NCI-H2107 (cell line): ENCODE measurements at regions not wholly inside any gene's neighbourhood (a gene's known extent, or its start where the extent isn't known, plus 50 kb on each side); places are given as distances from the start of the nearest gene placed in this dataset.
"Not testable (repeated sequence)": the region's sequence is repeated elsewhere in the genome, so short reads cannot be mapped to it uniquely, and the experiment has no call there.

ENCODE experiments used
- DNase-seq: peaks from one replicate; lab custom pipeline; 2025; lab: John Stamatoyannopoulos, UW

DNA sequence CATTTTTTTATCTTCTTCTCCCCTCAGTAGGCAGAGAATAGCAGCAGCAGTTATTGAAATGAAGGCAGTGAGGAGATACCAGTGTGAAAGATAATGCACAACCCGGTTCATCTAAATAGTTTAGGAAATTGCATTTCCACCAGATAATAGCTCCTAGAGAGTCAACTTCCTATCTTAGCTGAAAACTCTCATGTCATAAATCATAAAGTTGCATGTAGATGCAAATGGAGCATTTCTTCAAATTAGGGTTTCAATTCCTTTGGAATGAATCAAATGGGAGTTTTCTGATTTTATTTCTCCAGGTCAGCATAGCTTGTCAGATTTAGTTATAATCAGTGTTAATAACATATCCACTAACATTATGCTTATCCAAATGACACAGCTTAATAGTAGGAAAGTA lies 335.3 kb downstream of the CNTNAP4 start:
- no peak for DNase-seq

DNA sequence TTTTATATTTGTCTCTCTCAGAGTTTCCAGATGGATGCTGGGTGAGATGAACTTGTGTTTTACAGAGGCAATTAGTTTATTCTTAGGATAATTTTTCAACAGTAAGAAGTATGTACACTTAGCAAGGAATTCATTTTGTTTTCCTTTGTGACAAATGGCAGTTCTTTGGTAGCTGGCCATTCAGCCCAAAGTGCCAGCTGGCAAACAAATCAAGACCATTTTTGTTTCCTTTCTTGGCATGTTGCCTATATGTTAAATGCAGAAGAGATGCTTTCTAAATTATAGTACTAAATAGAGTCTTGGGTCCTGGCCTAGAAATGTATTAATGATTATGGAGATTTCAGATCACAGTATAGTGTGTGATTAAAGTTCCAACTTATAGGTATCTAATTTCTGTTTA lies 337.1 kb downstream of the CNTNAP4 start:
- DNase-seq: no peak

DNA sequence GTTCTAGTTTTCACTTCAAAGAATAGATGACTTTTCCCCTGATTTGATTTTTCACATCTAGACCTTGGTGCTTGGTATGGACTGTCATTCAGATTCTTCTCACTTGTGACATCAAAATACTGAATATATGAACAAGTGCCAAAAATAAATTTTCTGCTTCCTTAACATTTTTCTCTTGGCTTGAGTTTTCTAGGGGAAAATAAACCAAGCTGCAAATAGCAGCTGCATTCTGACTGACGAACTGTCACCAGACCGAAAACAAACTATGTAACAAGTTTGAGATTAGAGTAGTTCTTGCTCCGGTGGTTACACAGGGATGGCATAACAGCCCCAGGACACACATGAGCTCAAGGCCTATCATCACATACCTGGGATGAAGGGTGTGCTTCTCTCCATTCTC lies 345.7 kb downstream of the CNTNAP4 start:
- no peak for DNase-seq

DNA sequence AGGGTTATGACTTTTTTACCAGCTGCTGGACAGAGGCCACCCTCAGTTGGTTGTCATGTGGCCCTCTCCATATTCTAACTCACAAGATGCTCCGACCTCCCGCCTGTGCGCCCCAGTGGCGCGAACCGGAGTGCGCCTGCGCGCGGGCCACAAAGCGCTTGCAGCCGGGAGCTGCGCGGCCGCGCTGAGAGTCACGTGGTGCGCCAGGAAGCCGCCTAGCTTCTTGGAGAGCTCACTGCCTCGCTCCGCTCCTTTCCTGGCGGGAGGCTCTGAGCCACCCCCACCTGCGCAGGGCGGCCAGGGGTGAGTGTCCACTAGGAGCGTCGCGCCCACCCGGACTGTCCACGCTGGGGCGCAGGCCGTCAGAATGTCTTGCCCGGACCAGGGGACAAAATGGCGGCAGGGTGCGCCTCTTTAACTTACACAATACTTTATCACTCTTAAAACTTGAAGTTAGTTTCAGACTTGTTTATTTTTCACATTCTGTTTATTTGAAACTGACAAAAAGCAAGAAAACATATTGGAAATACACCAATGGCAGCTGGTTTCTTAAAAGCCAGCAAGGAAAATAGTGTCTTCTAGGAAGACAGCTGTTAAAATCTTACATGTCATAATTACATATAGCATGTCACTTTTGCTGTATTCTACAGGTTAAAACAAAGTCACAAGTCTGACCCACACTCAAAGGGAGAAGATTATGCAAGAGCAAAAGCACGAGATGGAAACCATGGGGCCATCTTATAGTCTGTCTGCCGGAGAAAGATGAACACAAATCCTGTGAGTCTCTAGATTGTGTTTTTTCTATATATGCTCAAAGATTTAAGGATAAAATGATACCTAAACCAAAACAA lies 357.9 kb downstream of the CNTNAP4 start:
- no peak for DNase-seq

DNA sequence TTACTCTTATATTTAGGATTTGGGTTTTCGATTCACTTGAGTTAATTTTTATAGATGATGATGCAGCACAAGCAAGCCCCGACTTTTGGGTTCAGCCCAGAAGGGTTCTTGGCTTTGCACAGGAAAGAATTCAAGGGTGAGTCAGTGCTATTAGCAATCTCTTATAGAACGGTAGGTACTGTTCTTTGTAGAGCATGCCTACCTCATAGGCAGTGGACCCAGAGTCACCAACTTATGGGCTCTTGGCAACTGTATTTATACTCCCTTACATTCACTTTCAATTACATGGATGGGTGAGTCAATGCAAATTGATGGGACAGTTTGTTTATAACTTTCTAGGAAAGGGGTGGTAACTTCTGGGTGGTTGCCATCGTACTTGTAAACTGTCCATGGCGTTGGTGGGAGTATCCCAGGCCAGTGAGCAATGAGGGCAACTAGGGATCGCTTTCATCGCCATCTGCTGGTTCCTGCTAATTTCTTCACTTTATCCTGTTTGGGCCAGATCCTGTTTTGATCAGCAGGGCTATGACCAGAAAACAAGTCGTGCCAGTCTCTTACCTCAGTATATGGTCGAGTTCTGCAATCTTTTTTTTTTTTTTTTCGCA lies 362.6 kb downstream of the CNTNAP4 start:
- no peak for DNase-seq

DNA sequence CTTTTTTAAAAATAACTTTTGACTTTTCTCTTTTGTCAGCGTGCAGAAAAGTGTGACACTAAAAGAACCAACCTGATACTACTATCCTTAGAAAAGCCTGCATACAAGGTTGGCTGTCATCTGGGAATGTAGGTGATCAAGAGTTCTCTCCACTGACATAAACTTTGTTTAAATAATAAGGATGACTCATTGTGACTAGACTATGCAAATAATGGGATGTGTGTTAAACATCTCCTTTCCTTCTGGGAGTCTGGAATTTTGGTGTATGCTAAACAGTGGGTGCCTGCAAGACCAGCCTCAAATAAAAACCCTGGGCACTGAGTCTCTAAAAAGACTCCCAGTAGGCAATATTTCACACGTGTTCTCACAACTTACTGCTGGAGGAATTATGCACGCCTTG lies 373.4 kb downstream of the CNTNAP4 start:
- DNase-seq: no peak

DNA sequence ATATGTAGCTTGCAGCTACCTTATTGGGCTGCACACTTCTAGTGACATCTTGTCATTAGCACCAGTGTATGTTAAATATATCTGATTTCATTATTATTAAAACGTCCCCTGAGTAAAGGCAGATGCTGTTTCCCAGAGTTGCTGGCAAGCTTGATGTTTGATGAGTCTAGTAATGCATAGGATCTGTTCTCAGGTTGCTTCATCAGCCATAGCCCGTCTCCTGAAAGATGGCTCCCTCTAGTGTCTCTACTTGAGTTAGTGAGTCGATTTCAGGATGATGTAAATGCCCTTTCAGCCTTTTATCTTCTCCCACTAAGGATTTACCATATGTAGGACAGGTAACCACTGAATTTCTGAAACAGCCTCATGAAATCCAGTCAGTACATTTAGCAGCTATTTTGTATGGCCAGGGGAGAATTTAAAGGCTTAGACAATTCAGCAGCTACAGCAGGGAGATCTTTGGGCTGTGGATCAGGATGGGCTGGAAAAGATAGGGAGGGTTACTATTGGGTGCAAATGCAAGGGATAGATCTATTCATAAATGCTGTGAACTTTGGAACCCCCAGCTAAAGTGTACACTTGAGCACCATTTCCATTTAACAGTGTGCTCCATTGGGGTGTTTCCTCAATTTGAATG lies 376.3 kb downstream of the CNTNAP4 start:
- no peak for DNase-seq

DNA sequence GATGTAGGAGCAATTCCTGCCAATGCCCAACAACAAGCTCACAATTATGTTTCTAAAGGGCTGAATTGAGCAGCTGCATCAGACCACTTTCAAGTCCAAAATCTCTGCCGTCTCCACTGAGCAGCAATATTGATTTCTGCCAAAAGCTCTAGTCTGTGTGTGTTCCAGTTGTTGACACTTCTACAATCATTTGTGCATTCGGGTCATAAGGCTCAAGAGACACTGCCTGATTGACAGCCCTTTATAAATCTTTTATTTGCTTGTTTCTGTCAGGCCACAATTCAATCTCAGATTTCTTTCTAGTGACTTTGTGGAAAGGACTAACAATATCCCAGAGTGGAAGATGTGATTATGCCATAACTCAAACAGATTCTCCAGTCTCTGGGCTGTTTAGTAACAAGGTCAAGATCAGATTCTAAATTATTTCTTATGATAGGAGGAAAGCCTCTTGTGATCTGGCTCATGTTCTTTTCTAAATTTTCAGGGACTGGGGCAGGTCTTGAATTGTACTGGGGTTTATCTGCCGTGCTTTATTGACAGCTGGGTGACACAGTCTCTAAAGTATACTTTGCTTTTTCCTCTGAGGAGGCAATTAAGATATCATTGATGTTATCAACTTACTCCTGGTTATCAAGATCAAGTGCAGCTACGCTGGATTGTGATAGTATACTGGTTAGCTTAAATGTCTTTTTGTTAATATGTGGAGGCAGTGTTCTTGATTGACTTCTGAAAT lies 377.1 kb downstream of the CNTNAP4 start:
- no peak for DNase-seq

DNA sequence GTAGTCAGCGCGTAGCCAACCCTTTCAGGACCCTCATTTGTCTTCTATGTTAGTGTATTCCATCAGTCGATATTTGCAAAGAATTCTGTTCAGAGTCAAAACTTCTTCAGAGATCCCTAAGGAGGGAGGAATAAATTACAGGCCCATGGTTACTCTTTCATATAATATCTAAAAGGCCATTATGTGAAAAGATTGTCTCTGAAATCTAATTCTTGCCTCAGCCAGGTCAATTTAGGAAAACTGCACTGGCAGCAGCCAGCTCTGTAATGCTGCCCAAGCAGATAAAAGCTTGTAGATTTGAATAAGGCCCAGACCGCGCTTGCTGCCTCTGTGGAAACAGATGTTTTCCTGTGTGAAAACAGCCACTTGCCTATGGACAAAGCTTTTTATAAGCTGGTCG lies 379.8 kb downstream of the CNTNAP4 start:
- DNase-seq: no peak

DNA sequence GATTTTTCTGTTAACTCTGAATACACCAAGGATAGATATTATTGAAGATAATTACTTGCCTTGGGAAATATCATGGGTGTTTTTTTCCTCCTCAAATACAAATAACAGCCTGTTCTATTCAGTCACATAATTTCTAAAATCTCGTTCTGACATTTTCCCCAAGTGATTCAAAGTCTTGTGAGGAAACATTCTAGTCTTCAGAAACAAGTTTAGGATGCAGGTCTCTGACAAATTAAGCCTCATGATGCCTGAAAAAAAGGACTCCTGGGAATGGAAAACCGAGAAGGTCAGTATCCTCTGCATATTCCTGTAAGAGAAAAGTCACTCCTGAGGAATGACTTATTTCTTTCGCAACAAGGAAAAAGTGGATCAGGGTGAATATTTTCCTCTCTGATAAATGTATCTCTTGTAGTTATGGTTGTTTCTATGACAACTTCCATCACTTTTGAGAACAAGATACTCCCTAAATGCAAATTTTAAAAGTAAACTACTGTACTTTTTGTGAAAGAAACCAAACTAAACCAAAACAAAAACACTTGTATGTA lies 384.6 kb downstream of the CNTNAP4 start:
- DNase-seq: no peak

DNA sequence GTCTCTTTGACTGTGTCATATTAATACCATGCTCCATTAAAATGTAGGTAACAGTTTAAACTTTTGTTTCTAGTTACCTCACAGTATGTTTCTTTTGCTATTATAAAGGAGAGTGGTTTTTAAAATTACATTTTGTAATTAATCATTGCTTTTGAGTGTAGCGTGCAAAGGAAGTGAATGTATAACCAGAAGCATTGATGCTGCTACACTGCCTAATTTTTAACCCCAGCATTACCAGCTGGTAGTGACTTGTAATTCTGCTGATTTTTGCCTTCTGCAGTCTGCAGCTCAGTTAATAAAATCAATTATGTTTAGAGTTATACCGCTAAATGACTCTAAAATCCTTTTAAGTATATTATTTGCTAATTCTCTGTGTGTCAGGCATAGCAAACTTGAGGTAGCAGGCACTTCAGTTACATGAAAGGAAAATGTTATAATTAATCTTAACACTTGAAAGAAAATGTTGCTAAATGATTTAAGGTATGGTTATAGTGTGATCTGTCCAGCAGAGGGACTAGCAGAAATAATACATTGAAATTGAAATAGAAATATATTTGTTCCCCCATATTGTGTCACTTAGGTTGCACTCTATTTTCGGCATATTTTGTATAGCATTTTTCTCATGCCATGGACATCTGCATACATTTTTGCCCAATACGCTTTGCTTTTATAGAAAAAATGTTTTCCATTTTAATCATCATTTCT lies 388.5 kb downstream of the CNTNAP4 start:
- DNase-seq: no peak

DNA sequence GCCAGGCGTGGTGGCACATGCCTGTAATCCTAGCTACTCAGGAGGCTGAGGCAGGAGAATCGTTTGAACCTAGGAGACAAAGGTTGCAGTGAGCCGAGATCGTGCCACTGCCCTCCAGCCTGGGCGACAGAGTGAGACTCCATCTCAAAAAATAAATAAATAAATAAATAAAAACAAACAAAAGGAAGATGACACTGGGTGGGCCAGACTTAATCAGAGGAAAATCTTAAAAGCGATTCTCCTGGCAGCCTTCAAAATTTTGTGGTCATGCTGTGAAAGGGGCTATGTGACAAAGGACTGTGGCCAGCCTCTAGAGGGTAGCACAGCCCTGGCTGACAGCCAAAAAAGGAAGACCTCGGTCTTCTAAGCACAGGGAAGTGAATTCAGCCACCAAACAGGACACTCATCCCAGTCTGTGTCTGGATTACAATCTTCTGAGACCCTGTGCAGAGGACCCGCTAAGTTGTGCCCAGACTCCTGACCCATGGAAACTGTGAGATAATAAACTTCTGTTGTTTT lies 391.1 kb downstream of the CNTNAP4 start:
- no peak for DNase-seq

DNA sequence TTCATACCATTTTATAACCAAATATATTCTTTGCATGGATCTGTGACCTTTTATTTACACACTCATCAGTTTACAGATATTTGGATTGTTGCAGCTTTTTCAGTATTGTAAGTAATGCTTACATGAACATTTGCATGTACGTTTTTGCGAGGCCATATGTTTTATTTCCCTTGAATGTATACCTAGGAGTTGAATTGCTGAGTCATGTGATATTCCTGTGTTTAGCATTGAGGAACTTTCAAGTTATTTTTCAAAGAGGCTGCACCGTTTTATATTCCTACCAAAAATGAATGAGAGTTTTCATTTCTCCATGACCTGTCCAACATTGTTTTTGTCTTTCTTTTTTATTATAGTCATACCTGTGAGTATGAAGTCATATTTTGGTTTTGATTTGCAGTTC lies 392.1 kb downstream of the CNTNAP4 start:
- DNase-seq: no peak

DNA sequence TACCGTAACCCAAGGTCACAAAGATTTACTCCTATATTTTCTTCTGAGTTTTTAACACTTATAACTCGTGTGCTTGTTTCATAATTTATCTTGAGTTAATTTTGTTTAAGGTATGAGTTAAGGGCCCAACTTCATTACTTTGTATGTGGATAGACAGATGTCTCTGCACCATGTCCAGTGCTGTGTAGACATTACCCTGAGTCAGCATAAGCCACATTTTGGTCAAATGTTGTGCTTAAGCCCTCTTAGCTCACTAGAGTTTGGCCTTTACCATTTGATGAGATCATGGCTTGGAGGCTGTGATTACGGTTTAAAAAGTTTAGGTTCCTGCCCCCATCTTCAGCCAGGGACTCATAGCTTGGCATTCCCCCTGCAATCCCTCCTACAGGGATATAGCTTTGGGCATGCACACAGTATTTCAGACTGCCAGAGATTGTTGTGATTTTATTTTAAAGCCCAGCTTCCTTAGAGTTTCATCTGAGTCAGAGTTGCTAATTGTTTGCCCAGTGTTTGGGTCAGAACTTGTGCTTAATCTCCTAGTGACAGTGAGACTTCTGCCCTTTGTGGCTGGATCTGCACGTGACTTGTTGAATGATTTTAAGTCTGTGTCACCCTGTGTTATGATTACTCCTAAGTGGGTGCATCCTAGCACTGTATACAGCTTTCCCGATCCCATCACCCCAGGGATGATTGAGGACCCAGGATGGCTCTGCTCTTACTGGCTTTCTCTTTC lies 393.1 kb downstream of the CNTNAP4 start:
- DNase-seq: no peak

DNA sequence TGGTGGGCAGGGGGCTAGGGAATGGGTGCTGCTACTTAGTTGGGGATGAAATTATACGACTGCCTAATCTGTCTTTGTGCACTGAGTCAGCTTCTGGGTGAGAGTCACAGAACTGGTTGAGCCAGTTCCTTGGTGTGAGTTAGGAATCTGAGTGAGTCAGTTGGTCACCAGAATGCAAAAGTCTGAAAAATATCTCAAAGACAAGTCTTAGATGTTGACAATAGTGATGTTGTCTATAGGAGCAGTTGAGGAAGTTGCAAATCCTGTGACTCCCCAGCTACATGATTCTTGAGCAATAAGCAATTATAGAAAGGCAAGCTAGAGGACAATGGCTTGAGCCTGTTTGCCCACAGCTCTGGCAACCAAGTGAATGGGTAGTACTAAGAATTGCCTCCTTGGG lies 399.2 kb downstream of the CNTNAP4 start:
- no peak for DNase-seq

DNA sequence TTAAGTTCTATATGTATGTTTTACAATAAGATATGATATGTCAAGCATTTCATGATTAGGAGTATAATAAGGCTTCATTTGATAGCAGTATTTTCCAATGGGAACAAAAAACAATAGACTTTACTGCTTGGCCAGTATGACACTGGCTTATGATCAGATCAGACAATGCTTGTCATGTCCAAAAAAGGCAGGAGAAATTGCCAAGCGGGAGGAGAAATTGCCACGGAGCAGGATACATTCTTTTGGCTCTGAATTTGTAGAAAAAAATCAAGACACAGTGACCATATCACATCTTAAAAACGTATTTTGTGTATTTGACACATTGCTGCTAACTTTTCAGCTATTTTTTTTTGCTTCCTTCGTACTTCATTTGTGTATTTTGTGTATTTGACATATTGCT lies 404.1 kb downstream of the CNTNAP4 start:
- DNase-seq: no peak

DNA sequence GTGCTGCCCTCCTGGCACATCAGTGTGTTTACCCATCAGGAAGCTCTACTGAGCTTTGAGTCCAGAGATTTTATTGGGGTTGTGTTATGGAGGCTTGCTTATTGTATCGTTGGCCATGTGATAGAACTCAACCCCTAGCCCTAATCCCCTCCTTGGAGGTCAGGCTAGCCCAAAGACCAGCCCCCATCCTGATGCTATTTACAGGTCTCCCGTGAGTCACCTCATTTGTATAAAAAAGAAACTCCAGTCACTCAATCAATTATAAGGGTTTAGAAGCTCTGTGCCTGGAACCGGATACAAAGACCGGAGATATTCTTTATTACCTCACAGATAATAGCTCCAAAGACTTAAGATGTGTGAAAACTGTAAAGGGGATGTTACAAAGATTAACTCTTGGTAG lies 405.9 kb downstream of the CNTNAP4 start:
- DNase-seq: no peak

DNA sequence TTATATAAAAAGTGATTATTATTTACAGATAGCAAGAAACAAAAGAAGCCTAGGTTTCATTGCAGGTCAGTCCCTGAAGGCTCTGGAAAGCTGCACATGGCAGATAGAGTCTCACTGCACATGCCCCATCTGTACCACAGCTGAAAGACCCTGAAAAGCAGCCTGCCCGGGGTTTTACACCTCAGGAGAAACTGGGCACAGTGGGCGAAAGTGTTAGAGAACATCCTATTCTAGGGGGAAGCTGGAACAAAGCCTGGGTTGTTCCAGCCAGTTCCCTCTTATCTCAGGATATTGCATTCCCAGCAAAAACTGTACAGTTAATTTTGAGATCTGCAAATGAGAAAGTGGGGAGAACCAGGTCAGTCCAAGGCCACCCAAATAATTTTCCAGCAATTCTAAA lies 419.7 kb downstream of the CNTNAP4 start:
- DNase-seq: no peak

DNA sequence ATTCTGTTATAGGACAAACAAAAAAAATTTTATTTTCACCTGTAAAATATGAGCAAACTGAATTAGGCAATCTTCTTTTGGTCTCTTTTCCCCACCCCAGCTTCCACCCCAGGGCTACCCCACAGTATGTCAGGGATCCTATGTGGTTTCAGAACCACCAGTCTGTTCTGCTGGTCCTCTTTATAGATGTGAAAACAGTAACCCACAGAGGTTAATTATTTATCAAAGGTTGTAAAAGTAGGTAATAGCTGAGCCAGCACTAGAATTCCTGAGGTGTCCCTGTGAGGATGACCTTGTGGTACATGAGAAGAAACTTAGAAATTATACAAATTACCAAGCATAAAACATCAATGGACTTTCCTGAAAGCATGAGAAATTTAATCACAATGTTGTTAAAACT lies 428.7 kb downstream of the CNTNAP4 start:
- no peak for DNase-seq

DNA sequence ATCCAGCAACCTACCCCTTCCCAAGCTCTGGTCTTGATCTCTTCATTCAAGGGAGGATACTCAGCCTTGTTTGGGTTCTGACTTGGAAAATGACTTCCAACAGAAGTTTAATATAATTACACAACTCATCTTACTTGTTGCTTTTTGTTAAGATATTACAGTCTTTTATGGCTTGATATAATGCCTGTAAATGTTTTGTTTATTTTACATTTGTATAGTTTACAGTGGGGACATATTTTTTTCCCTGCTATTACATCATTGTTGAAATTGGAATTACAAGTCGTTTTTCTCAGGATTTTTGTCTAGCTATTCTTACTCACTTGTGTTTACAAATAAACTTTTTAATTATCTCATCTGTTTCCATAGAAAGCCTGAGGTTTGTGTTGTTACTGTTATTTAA lies 436.0 kb downstream of the CNTNAP4 start:
- DNase-seq: no peak

DNA sequence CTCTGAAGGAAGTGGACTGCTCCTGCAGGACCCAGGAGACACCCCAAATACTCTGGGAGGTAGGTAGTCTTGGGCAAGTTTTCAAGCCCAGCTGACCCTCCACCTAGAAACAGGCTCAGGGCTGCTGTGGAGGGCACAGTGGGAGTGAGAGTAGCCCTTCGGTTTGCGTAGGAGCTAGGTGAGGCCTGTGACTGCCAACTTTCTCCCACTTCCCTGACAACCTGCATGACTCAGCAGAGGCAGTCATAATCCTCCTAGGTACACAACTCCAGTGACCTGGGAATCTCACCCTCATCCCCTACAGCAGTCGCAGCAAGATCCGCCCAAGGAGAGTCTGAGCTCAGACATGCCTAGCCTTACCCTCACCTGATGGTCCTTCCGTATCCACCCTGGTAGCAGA lies 439.1 kb downstream of the CNTNAP4 start:
- DNase-seq: not testable (repeated sequence)
